HEK293T (cell line): ENCODE measurements at regions not wholly inside any gene's neighbourhood (a gene's known extent, or its start where the extent isn't known, plus 50 kb on each side); places are given as distances from the start of the nearest gene placed in this dataset.

Source experiments
- CTCF ChIA-PET: fragments of 350-600 bp; formaldehyde crosslinking; extraction: SDS; loops from one replicate; lab custom pipeline; 2021; ENCODE audit warnings: antibody characterized with exemption, inconsistent platforms; lab: Yijun Ruan, JAX
- POLR2A ChIA-PET: fragments of 350-600 bp; formaldehyde crosslinking; extraction: SDS; loops from one replicate; lab custom pipeline; 2020; ENCODE audit warnings: antibody characterized with exemption, inconsistent platforms; lab: Yijun Ruan, JAX
- DNase-seq: peaks from one replicate; pipeline ENCODE4 v3.0.0; 2012; ENCODE audit warnings: mixed read lengths; ENCODE audit errors: extremely low spot score
- ARNT ChIP-seq: fragments of 450-650 bp; IDR thresholded peaks from 2 replicates; pipeline ENCODE4 v1.6.1; 2017; ENCODE audit warnings: mild to moderate bottlenecking
- BHLHE40 ChIP-seq: fragments of 450-650 bp; IDR thresholded peaks from 2 replicates; pipeline ENCODE4 v1.6.1; 2016; ENCODE audit warnings: mild to moderate bottlenecking, moderate library complexity, borderline replicate concordance
- CTBP1 ChIP-seq: fragments of 450-650 bp; IDR thresholded peaks from 2 replicates; pipeline ENCODE4 v1.6.1; 2016; ENCODE audit warnings: borderline replicate concordance
- ELF4 ChIP-seq: fragments of 450-650 bp; IDR thresholded peaks from 2 replicates; pipeline ENCODE4 v1.6.1; 2017; ENCODE audit warnings: antibody characterized with exemption
- FOXA1 ChIP-seq: fragments of 450-650 bp; IDR thresholded peaks from 2 replicates; pipeline ENCODE4 v1.6.1; 2016; ENCODE audit warnings: mild to moderate bottlenecking
- FOXK2 ChIP-seq: fragments of 450-650 bp; IDR thresholded peaks from 2 replicates; pipeline ENCODE4 v1.6.1; 2016; ENCODE audit warnings: mild to moderate bottlenecking
- FOXM1 ChIP-seq: fragments of 450-650 bp; IDR thresholded peaks from 2 replicates; pipeline ENCODE4 v1.6.1; 2017; ENCODE audit warnings: mild to moderate bottlenecking, borderline replicate concordance
- HDGF ChIP-seq: fragments of 450-650 bp; IDR thresholded peaks from 2 replicates; pipeline ENCODE4 v1.6.1; 2017; ENCODE audit warnings: antibody characterized with exemption, borderline replicate concordance
- L3MBTL2 ChIP-seq: fragments of 450-650 bp; conservative IDR thresholded peaks from 2 replicates; pipeline ENCODE4 v1.6.1; 2016; ENCODE audit warnings: mild to moderate bottlenecking
- LEF1 ChIP-seq: fragments of 450-650 bp; IDR thresholded peaks from 2 replicates; pipeline ENCODE4 v1.6.1; 2017; ENCODE audit warnings: mild to moderate bottlenecking, borderline replicate concordance
- NFRKB ChIP-seq: fragments of 450-650 bp; IDR thresholded peaks from 2 replicates; pipeline ENCODE4 v1.6.1; 2016; ENCODE audit warnings: mild to moderate bottlenecking, moderate library complexity
- PKNOX1 ChIP-seq: fragments of 450-650 bp; IDR thresholded peaks from 2 replicates; pipeline ENCODE4 v1.6.1; 2016
- SP1 ChIP-seq: fragments of 450-650 bp; IDR thresholded peaks from 2 replicates; pipeline ENCODE4 v1.6.1; 2017
- SUZ12 ChIP-seq: fragments of 450-650 bp; IDR thresholded peaks from 2 replicates; pipeline ENCODE4 v1.6.1; 2016; ENCODE audit warnings: mild to moderate bottlenecking
- TARDBP ChIP-seq: fragments of 450-650 bp; IDR thresholded peaks from 2 replicates; pipeline ENCODE4 v1.6.1; 2016
- ZNF384 ChIP-seq: fragments of 450-650 bp; IDR thresholded peaks from 2 replicates; pipeline ENCODE4 v1.6.1; 2016

- TF ChIP-seq FOXK2, result no peak
- TF ChIP-seq CTBP1, result no peak
- no peak for TF ChIP-seq BHLHE40
- CTCF ChIA-PET, result no interaction called here
- DNase-seq, result no peak
- POLR2A ChIA-PET, result no interaction called here
These were observed 503.7 kb upstream of the C16orf82 start for GRCh38 chr16:26563018-26563417.

- ChIA-PET CTCF (no interaction called here), POLR2A (no interaction called here)
- DNase-seq, result no peak
- TF ChIP-seq FOXA1, result no peak
- TF ChIP-seq FOXK2, result no peak
- no peak for TF ChIP-seq SUZ12
- TF ChIP-seq FOXM1, result no peak
- TF ChIP-seq L3MBTL2, result no peak
- no peak for TF ChIP-seq ZNF384
These were observed 499.4 kb upstream of the C16orf82 start for GRCh38 chr16:26567356-26567755.

- TF ChIP-seq SUZ12, result no peak
- no peak for TF ChIP-seq NFRKB
- no peak for TF ChIP-seq BHLHE40
- no peak for TF ChIP-seq ZNF384
- ChIA-PET CTCF (interaction anchor here (1.1 kb wide), 1 partner anchor 10 kb away, joined by 5 read pairs; no protein-coding TSS in a partner anchor), POLR2A (no interaction called here)
- peak; percentile 9 for DNase-seq
These were observed 496.9 kb upstream of the C16orf82 start for GRCh38 chr16:26569793-26570192.

GRCh38 chr16:26578748-26579147 lies 488.0 kb upstream of the C16orf82 start:
- DNase-seq, result no peak
- POLR2A ChIA-PET, result no interaction called here
- TF ChIP-seq SUZ12 (no peak), CTBP1 (no peak), NFRKB (no peak), BHLHE40 (no peak), LEF1 (no peak), FOXK2 (no peak), PKNOX1 (no peak), ELF4 (no peak), FOXA1 (no peak), ARNT (no peak)
- CTCF ChIA-PET, result no interaction called here

- no peak for TF ChIP-seq SP1
- TF ChIP-seq ELF4, result no peak
- no peak for TF ChIP-seq ARNT
- ChIA-PET POLR2A (no interaction called here), CTCF (no interaction called here)
- no peak for DNase-seq
These were observed 482.9 kb upstream of the C16orf82 start for GRCh38 chr16:26583803-26584202.

GRCh38 chr16:26593700-26594099 lies 473.0 kb upstream of the C16orf82 start:
- ChIA-PET POLR2A (no interaction called here), CTCF (no interaction called here)
- DNase-seq, result no peak
- TF ChIP-seq ELF4 (no peak), PKNOX1 (no peak), HDGF (no peak), FOXK2 (no peak), L3MBTL2 (no peak), SUZ12 (no peak), CTBP1 (no peak), TARDBP (no peak), ZNF384 (no peak), FOXA1 (no peak), LEF1 (no peak), SP1 (no peak), FOXM1 (no peak), ARNT (no peak), NFRKB (no peak), BHLHE40 (no peak)

DNA sequence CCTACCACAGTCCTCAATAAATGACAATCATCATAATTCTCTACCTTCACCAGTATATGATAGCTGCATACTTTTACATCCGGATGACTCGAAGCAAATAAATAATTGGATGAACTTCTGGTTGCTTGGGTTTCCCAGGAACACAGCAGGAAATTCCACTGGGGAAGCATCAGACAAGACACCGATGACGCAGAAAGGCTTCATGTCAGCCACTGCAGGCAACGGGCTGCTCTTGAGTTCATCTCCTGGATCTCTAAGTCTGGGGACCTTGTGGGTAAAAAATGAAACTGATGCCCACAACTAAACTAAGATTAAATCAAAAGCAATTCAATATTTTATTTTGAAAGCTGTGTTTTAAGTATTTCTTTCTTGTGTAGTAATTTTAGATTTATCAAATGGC lies 472.1 kb upstream of the C16orf82 start:
- TF ChIP-seq BHLHE40, result no peak
- TF ChIP-seq LEF1, result no peak
- TF ChIP-seq TARDBP, result no peak
- TF ChIP-seq FOXK2, result no peak
- TF ChIP-seq ZNF384, result no peak
- TF ChIP-seq FOXA1, result no peak
- no peak for TF ChIP-seq ARNT
- no peak for TF ChIP-seq FOXM1
- TF ChIP-seq SUZ12, result no peak
- TF ChIP-seq ELF4, result no peak
- TF ChIP-seq NFRKB, result no peak
- no peak for TF ChIP-seq PKNOX1
- TF ChIP-seq HDGF, result no peak
- no peak for TF ChIP-seq SP1
- no peak for TF ChIP-seq L3MBTL2
- TF ChIP-seq CTBP1, result no peak
- ChIA-PET CTCF (no interaction called here), POLR2A (no interaction called here)
- DNase-seq, result no peak
